ACHN (cell line): ENCODE measurements at regions not wholly inside any gene's neighbourhood (a gene's known extent, or its start where the extent isn't known, plus 50 kb on each side); places are given as distances from the start of the nearest gene placed in this dataset.

Source experiments
- DNase-seq: peaks from one replicate; pipeline ENCODE4 v3.0.0-alpha.2; 2015
- in situ Hi-C: cut with HindIII; loops from 2 replicates; pipeline ENCODE4 v1.10.0; 2017; ENCODE audit warnings: low sequenced_read_pairs, low pct_ligation_motif_present, low pct_unique_long_range_greater_than_20kb

DNA sequence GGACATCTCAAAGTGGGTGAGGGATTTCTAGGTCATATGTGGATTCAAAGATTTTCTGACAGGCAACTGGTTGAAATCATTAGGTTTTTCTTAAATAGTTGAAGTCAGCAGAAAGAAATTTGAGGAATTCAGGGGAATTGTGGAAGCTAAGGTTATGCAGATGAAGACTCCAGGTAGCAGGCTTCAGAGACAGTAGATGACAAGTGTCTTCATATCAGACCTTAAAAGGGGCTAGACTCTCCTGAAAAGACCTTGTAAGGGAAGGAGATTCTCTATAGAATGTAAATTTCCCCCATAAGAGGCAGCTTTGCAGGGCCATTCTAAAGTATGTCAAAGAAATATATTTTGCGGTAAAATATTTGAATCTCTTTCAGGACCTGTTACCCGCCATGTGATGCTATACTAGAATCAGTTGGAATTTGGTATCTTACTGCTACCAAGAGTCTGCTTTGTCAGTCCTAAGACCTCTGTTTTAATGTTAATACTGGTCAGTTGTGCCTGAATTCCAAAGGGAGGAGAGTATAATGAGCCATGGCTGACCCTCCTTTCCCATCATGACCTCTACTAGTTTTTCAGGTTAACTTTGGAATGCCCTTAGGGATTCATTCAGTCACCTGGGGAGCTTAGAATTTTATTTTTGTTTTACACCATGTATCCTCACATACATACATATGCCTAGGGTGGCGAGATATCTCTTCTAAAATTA, 1115.5 kb upstream of the SLC10A2 start:
- no peak for DNase-seq
- in situ Hi-C loops, result no loop called here

- in situ Hi-C loops, result no loop called here
- DNase-seq, result no peak
Measured at GRCh38 chr13:104170980-104171555, 1104.9 kb upstream of the SLC10A2 start.

GRCh38 chr13:104163866-104164630, 1097.8 kb upstream of the SLC10A2 start:
- in situ Hi-C loops, result no loop called here

GRCh38 chr13:104160536-104160935, 1094.3 kb upstream of the SLC10A2 start:
- no peak for DNase-seq
- in situ Hi-C loops, result no loop called here

More at GRCh38 chr13:104163866-104164630, 1097.8 kb upstream of the SLC10A2 start:
- no peak for DNase-seq

GRCh38 chr13:104143760-104144416, 1077.7 kb upstream of the SLC10A2 start:
- DNase-seq, result no peak
- in situ Hi-C loops, result no loop called here

DNA sequence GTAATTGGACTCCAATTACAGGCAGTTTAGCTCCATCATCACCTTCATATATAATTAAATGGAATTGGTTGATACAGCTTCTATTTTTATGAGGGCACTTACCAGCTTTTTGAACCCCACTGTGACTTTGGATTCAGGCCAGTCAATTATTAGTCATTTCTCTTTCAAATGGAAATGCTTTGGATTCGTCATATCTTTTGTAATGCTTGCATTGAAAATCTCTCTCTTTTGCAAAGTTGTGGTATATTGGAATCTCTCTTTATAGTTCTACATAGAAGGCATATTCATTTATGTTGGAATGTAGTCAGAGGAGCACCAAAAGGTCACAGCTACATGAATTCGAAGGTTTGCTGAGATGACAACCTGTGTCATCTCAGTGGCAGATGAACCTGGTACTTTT, 1074.3 kb upstream of the SLC10A2 start:
- in situ Hi-C loops, result no loop called here
- no peak for DNase-seq

DNA sequence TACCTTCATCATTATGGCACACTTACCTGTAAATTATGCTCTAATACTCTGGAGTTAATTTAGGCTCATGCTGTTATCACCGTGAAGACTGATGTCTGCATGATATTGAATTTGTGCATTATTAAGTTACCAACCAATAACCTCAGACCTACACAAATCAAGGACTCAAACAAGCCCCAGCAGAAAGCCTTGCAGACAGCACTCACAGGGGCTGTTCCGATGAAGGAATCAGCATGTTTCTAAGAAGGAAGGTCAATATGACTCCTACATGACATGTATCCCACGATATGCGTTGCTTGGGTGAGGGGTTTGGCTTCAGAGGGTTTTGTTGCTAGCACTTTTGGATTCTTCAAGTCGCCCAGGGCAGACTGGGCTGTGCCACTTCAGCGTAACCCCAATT, 1071.2 kb upstream of the SLC10A2 start:
- in situ Hi-C loops, result no loop called here
- DNase-seq, result no peak

DNA sequence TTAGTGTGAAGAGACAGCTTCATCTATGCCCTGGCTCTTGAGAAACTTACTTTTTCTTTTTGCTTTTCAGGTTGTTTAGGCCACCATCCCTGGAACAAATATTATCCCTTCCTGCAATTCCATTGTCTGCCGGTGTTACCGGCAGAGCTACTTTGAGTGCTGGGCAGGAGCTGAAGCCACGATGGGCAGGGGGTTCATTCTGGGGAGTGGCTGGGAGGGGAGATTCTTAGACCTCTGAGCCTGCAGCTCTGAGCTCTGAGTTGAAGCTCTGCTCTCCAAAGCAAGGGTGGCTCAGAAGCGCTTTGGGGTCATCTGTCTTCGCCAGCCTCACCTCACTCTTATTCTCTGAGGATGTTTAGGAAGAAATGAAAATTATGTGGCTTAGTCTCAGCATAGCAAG, 1066.6 kb upstream of the SLC10A2 start:
- DNase-seq, result no peak
- in situ Hi-C loops, result no loop called here

- in situ Hi-C loops, result no loop called here
- no peak for DNase-seq
Measured at GRCh38 chr13:104114101-104114500, 1047.9 kb upstream of the SLC10A2 start.

DNA sequence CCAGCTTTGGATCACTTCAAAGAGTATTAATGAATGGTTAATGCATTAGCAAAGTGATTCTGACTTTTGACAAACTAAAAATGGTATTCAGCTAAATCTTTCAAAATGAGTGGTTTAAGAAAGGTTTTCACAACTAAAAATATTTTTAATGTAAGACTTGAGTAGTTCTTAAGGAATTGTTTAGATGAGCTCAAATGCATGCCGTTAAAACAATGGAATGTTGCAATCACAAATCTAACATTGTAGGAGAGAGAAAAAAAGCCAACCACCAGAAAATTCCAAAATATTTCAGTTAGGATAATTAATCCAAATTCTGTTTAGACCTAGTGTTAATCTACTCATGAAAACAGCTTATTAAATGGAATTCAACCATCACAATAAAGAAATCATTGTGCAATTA, 1044.8 kb upstream of the SLC10A2 start:
- DNase-seq, result no peak
- in situ Hi-C loops, result no loop called here

DNA sequence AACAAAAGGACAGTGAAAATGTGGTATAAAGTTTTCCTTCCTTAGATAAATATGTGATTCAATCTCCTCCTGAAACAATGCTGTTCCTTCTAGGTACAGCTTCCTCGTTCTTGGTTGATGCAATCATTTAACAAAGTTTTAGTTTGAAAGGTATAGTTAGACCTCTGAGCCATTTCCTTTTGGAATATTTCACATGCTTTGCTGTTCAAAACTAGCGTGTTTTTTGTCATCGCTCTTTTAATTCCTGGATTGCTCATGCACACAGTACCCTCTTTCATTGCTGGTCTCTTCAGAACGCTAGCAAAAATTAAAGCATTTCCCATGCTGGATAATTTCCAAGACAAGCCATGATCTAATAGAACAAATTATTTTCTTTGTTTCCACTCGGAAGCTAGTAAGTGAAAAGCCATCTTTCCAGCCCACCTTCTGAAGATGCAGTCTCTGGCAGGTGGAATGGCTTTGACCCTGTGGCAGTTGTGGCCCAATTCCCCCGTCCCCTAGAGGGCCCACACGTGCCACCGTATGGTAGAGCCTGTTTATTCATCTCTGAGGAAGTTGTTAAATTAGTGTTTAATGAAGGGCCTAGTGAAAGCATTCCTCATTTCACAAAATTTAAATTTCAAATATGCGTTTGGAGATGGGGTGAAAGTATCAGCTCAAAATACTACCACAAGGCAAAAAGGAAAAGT, 1040.6 kb upstream of the SLC10A2 start:
- in situ Hi-C loops, result no loop called here
- no peak for DNase-seq

DNA sequence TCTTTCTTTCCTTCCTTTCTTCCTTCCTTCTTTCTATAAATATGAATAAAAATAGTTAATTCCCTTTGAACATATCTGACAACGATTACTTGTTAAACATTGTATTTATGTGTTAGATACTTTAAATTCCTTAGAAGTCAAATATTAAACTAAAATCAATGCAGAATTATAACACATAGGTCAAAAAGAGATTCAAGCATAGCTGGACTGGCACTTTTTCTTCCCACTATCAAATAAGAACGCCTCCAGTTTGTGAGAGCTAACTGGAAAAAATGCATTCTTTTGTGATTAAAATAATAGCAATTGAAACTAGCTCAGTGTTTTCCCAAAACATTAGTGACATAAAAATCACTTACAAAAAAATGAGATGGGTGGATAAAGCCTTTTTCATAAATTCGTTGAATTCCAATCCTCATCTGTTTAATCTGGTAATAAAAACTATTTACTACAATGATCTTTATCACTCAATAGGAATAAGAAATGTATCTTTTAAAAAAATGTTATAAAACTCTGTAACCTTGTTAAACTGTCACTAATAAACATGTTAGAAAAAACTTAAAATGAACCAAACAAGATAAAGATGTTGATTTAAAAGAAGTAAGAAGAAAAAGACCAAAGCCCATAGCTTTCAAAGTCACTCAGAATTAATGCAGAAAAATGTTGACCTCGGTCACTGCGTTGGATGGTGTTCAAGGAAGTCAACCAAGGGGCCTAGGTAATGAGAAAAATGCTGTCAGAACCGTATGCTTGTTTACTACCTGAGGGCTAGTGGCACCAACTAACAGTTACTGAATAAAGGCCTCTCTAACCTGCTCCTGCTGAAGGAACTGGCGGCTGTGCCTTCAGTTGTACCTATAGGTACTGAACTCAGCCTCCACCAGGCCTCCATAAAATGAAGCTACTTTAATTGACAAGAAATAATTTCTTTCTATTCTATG, 1039.5 kb upstream of the SLC10A2 start:
- in situ Hi-C loops, result no loop called here
- DNase-seq, result no peak

GRCh38 chr13:104099750-104100149, 1033.5 kb upstream of the SLC10A2 start:
- DNase-seq, result no peak
- in situ Hi-C loops, result no loop called here

GRCh38 chr13:104098421-104098820, 1032.2 kb upstream of the SLC10A2 start:
- DNase-seq, result no peak
- in situ Hi-C loops, result no loop called here

GRCh38 chr13:104086759-104087158, 1020.5 kb upstream of the SLC10A2 start:
- in situ Hi-C loops, result no loop called here
- DNase-seq, result no peak

GRCh38 chr13:104086210-104086609, 1020.0 kb upstream of the SLC10A2 start:
- DNase-seq, result no peak
- in situ Hi-C loops, result no loop called here

GRCh38 chr13:104085611-104086010, 1019.4 kb upstream of the SLC10A2 start:
- in situ Hi-C loops, result no loop called here
- no peak for DNase-seq

GRCh38 chr13:104074326-104074725, 1008.1 kb upstream of the SLC10A2 start:
- in situ Hi-C loops, result no loop called here
- no peak for DNase-seq
